GM23338 (cell line): ENCODE measurements at regions not wholly inside any gene's neighbourhood (a gene's known extent, or its start where the extent isn't known, plus 50 kb on each side); places are given as distances from the start of the nearest gene placed in this dataset.

Experiments used
- ATAC-seq: fragments of 200-7000 bp; cut with Tn5 transposase; 3 replicates; pipeline ENCODE4 v1.9.1; 2020
- DNase-seq: peaks from one replicate; pipeline ENCODE4 v3.0.0-alpha.2; 2015; ENCODE audit warnings: low spot score
- H2AFZ ChIP-seq: fragments of 200-600 bp; sonication (generic); 2 replicates; pipeline ENCODE4 v1.8.0; 2016; ENCODE audit warnings: antibody characterized with exemption, mild to moderate bottlenecking, moderate library complexity
- H3F3A ChIP-seq: fragments of 200-600 bp; sonication (generic); replicated peaks from 2 replicates; pipeline ENCODE4 v1.8.0; 2017; ENCODE audit warnings: antibody characterized with exemption, mixed run types, low read depth
- H3K27ac ChIP-seq: fragments of 200-600 bp; sonication (generic); 2 replicates; pipeline ENCODE4 v1.6.1; 2016; ENCODE audit warnings: low read depth
- H3K27me3 ChIP-seq: fragments of 200-600 bp; sonication (generic); 2 replicates; pipeline ENCODE4 v1.8.0; 2016; ENCODE audit warnings: mild to moderate bottlenecking, mixed run types, moderate library complexity; ENCODE audit not compliant: insufficient read depth
- H3K36me3 ChIP-seq: fragments of 200-600 bp; sonication (generic); 2 replicates; pipeline ENCODE4 v1.8.0; 2016; ENCODE audit warnings: mild to moderate bottlenecking; ENCODE audit not compliant: insufficient read depth
- H3K4me1 ChIP-seq: fragments of 200-600 bp; sonication (generic); 2 replicates; pipeline ENCODE4 v1.8.0; 2016; ENCODE audit warnings: mild to moderate bottlenecking, moderate library complexity; ENCODE audit not compliant: insufficient read depth
- H3K4me2 ChIP-seq: fragments of 200-600 bp; sonication (generic); 2 replicates; pipeline ENCODE4 v1.7.1; 2017; ENCODE audit warnings: mixed run types
- H3K4me3 ChIP-seq: fragments of 200-600 bp; sonication (generic); 2 replicates; pipeline ENCODE4 v1.6.1; 2016; ENCODE audit warnings: mixed run types
- H3K79me2 ChIP-seq: fragments of 200-600 bp; sonication (generic); replicated peaks from 2 replicates; pipeline ENCODE4 v1.8.0; 2017; ENCODE audit warnings: mild to moderate bottlenecking; ENCODE audit not compliant: insufficient read depth
- H3K9me2 ChIP-seq: fragments of 200-600 bp; sonication (generic); 2 replicates; pipeline ENCODE4 v1.8.0; 2017; ENCODE audit not compliant: insufficient read depth
- H4K20me1 ChIP-seq: fragments of 200-600 bp; sonication (generic); replicated peaks from 2 replicates; pipeline ENCODE4 v1.8.0; 2017; ENCODE audit warnings: mild to moderate bottlenecking; ENCODE audit not compliant: insufficient read depth
- H3K27ac Mint-ChIP-seq: 2 replicates; pipeline ENCODE4 v1.8.0; 2020; ENCODE audit warnings: inconsistent platforms, mild to moderate bottlenecking, moderate library complexity, mixed read lengths
- H3K27me3 Mint-ChIP-seq: 3 replicates; pipeline ENCODE4 v1.8.0; 2022; ENCODE audit warnings: low read depth, mild to moderate bottlenecking, moderate library complexity, mixed read lengths, inconsistent platforms; ENCODE audit not compliant: insufficient read depth, poor library complexity
- H3K36me3 Mint-ChIP-seq: 3 replicates; pipeline ENCODE4 v1.8.0; 2021; ENCODE audit warnings: low read depth, mild to moderate bottlenecking, inconsistent platforms, moderate library complexity, mixed read lengths
- H3K4me1 Mint-ChIP-seq: 3 replicates; pipeline ENCODE4 v1.8.0; 2020; ENCODE audit warnings: mild to moderate bottlenecking, inconsistent platforms, mixed read lengths
- H3K4me3 Mint-ChIP-seq: 3 replicates; pipeline ENCODE4 v1.8.0; 2021; ENCODE audit warnings: moderate library complexity, mild to moderate bottlenecking, inconsistent platforms, mixed read lengths
- H3K9me3 Mint-ChIP-seq: 3 replicates; pipeline ENCODE4 v1.8.0; 2020; ENCODE audit warnings: moderate library complexity, mild to moderate bottlenecking, inconsistent platforms, mixed read lengths
- CTCF ChIP-seq, 2 experiments: fragments of 200-600 bp in 1 of 2; sonication (generic) in 1 of 2; conservative IDR thresholded peaks; 2 replicates each; pipeline versions ENCODE4 v1.5.1 to v1.6.1; 2016 to 2017; ENCODE audit warnings: antibody characterized with exemption in 2 of 2, low read depth in 2 of 2, mild to moderate bottlenecking in 2 of 2, moderate library complexity in 1 of 2
- ETS1 ChIP-seq: IDR thresholded peaks from 2 replicates; pipeline ENCODE4 v1.6.1; 2016; ENCODE audit warnings: antibody characterized with exemption
- EZH2 ChIP-seq: fragments of 200-600 bp; sonication (generic); IDR thresholded peaks from one replicate; pipeline ENCODE4 v1.8.0; 2017; ENCODE audit warnings: antibody characterized with exemption, mild to moderate bottlenecking, low read depth; ENCODE audit not compliant: unreplicated experiment
- JUNB ChIP-seq: IDR thresholded peaks from one replicate; pipeline ENCODE4 v1.6.1; 2016; ENCODE audit warnings: antibody characterized with exemption; ENCODE audit not compliant: unreplicated experiment
- NANOG ChIP-seq: IDR thresholded peaks from 2 replicates; pipeline ENCODE4 v1.6.1; 2016; ENCODE audit warnings: antibody characterized with exemption, borderline replicate concordance
- POLR2AphosphoS5 ChIP-seq: IDR thresholded peaks from 2 replicates; pipeline ENCODE4 v1.6.1; 2016; ENCODE audit warnings: antibody characterized with exemption, low read depth
- REST ChIP-seq: IDR thresholded peaks from one replicate; pipeline ENCODE4 v1.6.1; 2018; ENCODE audit warnings: antibody characterized with exemption; ENCODE audit not compliant: unreplicated experiment
- STAT1 ChIP-seq: IDR thresholded peaks from one replicate; pipeline ENCODE4 v1.6.1; 2016; ENCODE audit warnings: antibody characterized with exemption; ENCODE audit not compliant: unreplicated experiment
- ZNF114 ChIP-seq: fragments of 250-450 bp; sonication (Bioruptor Pico); IDR thresholded peaks from 2 replicates; pipeline ENCODE4 v1.5.0; 2020; ENCODE audit warnings: mild to moderate bottlenecking, moderate library complexity
- ZNF331 ChIP-seq: fragments of 250-450 bp; sonication (Bioruptor Pico); IDR thresholded peaks from 2 replicates; pipeline ENCODE4 v1.5.0; 2020; ENCODE audit warnings: low read depth, mild to moderate bottlenecking, moderate library complexity

GRCh38 chr13:99829593-99830239, 141.9 kb downstream of the ZIC5 start (continued):
- TF ChIP-seq CTCF (conservative IDR thresholded peaks at IDR 0.05; ENCODE audit: low read depth in 2 of 2) = no peak
- TF ChIP-seq POLR2AphosphoS5 = no peak
- no peak for TF ChIP-seq EZH2
- no peak for TF ChIP-seq ZNF114 (CRISPR knock-in tag)
- TF ChIP-seq NANOG = no peak
- no peak for TF ChIP-seq ETS1

GRCh38 chr13:99829161-99829560, 142.4 kb downstream of the ZIC5 start:
- Mint-ChIP-seq H3K27ac (no peak overlapping the region), H3K9me3 (no peaks in the 10 kb centered on the region), H3K4me3 (no peak overlapping the region), H3K27me3 (peaks cover 6% of the 10 kb centered on the region), H3K4me1 (peaks cover 12% of the 10 kb centered on the region), H3K36me3 (no peaks in the 10 kb centered on the region)
- ATAC-seq (no peak), DNase-seq (no peak)
- Histone ChIP-seq H3K36me3 (no peaks in the 10 kb centered on the region), H2AFZ (no peak overlapping the region), H3K27me3 (no peaks in the 10 kb centered on the region), H3K4me3 (no peak overlapping the region), H4K20me1 (no peaks in the 10 kb centered on the region), H3K27ac (no peak overlapping the region), H3K4me1 (peaks cover 10% of the 10 kb centered on the region; the same call in 1 of the 2 replicates), H3K79me2 (no peaks in the 10 kb centered on the region), H3K4me2 (no peak overlapping the region), H3K9me2 (no peaks in the 10 kb centered on the region), H3F3A (no peaks in the 10 kb centered on the region)
- no peak for TF ChIP-seq NANOG
- TF ChIP-seq CTCF (conservative IDR thresholded peaks at IDR 0.05; ENCODE audit: low read depth in 2 of 2) = no peak
- no peak for TF ChIP-seq ETS1
- no peak for TF ChIP-seq STAT1
- no peak for TF ChIP-seq ZNF331 (CRISPR knock-in tag)
- TF ChIP-seq ZNF114 (CRISPR knock-in tag) = no peak
- TF ChIP-seq REST = no peak
- no peak for TF ChIP-seq JUNB
- TF ChIP-seq POLR2AphosphoS5 = no peak
